ENCODE measurements at regions not wholly inside any gene's neighbourhood (a gene's known extent, or its start where the extent isn't known, plus 50 kb on each side); places are given as distances from the start of the nearest gene placed in this dataset.
A peak's percentile ranks its signal among the peaks of the same experiment; 100 is the strongest.
"Not testable (repeated sequence)": the region's sequence is repeated elsewhere in the genome, so short reads cannot be mapped to it uniquely, and the experiment has no call there.

DNA sequence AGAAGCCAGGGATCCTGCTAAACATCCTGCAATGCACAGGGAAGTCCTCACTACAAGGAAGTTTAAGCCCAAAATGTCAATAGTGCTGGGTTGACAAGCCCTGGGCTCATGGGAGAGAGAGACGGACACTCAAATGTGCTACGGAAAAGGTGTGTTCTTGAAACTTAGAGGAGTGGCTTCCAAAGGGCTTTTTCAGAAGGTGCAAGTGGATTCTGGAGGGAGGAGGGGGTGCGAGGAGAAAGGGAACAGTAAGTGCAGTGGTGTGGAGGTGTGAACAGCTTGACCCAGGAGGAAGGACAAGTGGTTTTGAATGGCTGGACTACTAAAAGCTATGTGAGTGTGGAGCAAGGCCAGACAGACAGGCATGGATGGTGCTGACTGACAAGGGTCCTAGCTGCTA is 50.4 kb upstream of the CECR2 start:
- DNase-seq (ENCODE audit: low spot score) = no peak

- no peak for DNase-seq (ENCODE audit: low spot score)
These were observed 54.0 kb upstream of the CECR2 start for GRCh38 chr22:17315310-17315709.

GRCh38 chr22:17314487-17314886 is 54.8 kb upstream of the CECR2 start:
- DNase-seq (ENCODE audit: low spot score) = no peak

DNA sequence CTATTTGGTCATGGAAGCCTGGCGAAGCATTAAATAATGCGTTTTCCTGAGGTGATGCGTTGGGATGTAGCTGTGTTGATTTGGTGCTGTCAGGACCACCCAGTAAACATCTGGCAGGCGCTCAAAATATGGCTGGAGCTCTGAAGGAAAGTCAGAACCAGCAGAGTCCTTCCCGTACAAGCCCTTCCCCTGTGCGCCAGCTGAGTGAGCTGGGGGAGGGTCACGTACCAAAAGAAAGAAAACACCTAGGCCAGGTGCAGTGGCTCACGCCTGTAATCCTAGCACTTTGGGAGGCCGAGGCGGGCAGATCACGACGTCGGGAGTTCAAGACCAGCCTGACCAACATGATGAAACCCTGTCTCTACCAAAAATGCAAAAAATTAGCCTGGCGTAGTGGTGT is 55.6 kb upstream of the CECR2 start:
- no peak for DNase-seq (ENCODE audit: low spot score)

GRCh38 chr22:17307566-17307965 is 61.7 kb upstream of the CECR2 start:
- no peak for DNase-seq (ENCODE audit: low spot score)

DNA sequence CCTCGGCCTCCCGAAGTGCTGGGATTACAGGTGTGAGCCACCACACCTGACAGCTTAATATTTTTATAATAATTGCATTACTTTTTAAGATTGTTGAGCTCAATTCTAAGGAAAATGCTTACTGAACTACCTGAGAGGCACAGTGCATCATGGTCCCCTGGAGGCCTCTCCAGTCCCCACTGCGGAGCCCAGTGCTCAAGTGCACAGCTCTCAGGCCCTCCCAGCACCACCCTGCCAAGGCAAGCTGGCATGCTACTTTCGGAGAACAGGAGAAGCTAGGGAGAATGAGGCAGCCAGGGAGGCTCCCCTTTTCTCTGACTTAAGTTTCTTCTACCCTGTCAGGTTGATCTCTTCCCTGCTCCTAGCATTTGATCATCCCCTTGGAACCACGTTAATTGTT is 64.2 kb upstream of the CECR2 start:
- no peak for DNase-seq (ENCODE audit: low spot score)

- no peak for DNase-seq (ENCODE audit: low spot score)
These were observed 65.2 kb upstream of the CECR2 start for GRCh38 chr22:17303840-17304779.

DNA sequence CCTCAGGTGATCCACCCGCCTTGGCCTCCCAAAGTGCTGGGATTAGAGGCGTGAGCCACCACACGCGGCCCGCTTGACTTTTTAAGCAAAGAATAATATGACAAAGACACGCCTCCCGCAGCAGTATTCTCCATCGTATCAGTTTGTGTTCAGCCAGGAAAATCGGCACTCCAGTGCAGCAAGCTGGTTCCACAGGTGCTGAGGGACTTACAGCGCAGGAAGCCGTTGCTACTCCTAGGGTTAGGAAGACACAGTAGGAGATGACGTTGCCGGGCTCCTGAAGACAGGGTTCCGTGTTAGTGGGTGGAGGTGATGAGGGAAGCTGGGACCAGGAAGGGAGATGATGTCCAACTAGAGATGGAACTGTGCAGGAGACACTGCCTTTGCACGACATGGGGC is 65.8 kb upstream of the CECR2 start:
- no peak for DNase-seq (ENCODE audit: low spot score)

DNA sequence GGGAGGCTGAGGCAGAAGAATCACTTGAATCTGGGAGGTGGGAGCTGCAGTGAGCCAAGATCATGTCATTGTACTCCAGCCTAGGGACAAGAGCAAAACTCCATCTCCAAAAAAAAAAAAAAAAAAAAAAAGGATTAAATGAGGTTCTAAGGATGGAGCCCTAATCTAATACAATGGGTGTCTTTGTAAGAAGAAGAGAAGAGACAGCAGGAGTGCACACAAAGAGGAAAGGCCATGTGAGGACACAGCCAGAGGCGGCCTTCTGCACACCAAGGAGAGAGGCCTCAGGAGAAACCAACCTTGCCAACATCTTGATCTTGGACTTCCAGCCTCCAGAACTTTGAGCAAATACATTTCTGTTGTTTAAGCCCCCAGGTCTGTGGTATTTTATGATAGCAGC is 66.6 kb upstream of the CECR2 start:
- DNase-seq (ENCODE audit: low spot score) = no peak

DNA sequence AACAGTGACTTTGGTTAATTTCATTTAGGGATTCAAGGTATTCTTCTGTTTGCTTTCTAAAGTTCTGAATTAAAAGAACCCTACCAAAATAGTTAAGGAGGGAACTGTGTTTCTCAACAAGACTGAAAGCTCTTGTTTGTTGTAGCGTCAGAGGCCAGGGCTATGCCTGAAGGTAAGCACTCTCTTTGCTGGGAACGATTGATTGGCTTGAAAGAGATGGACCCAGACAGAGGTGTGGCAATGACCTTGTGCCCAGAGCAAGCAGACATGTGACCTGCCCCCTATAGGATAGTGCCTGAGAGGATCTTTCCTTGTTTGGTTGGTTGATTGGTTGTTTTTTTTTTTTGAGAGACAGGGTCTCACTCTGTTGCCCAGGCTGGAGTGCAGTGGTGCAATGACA is 68.3 kb upstream of the CECR2 start:
- no peak for DNase-seq (ENCODE audit: low spot score)

GRCh38 chr22:17298805-17299502 is 70.3 kb upstream of the CECR2 start:
- not testable (repeated sequence) for DNase-seq (ENCODE audit: low spot score)

- peak; percentile 0 for DNase-seq (ENCODE audit: low spot score)
These were observed 66.4 kb upstream of the ADA2 start for GRCh38 chr22:17285656-17286055.

- DNase-seq (ENCODE audit: low spot score) = no peak
These were observed 65.7 kb upstream of the ADA2 start for GRCh38 chr22:17284888-17285287.

DNA sequence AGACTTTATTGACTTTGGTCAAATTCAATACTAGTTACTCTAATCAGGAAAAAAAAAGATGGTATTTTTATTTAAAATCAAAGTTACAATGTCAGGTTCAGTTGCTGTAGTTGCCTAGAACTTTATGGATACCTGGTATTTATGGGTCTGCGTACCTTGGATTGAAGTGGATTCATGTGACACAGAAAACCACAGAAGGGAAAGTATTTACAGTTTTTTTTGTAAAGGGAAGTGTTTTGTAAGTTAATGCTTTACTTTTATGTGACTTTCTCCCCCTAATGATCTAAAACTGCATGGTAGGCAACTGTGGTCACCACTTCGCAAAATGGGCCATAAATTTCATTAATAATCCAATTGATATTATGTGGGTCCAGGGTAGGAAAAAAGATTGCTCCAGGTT is 65.2 kb upstream of the ADA2 start:
- no peak for DNase-seq (ENCODE audit: low spot score)

GRCh38 chr22:17283865-17284264 is 64.6 kb upstream of the ADA2 start:
- not testable (repeated sequence) for DNase-seq (ENCODE audit: low spot score)

DNA sequence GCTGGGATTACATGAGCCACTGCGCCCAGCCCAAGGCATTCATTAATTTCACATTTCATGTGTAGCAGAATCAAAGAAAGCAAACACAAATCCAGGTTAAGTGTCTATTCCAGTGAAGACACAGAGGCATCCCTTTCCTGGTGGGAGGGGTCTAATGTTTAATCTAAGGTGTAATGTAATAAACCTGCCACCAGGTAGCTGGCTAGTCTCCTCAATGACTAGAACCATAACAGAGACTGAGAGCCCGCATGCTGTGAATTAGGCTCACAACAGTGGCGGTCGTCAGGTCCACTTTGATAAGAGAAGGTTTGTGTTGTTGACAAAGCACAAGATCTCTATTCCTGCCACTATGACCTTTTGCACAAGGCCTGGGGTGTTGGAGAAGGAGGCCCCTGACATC is 64.2 kb upstream of the ADA2 start:
- no peak for DNase-seq (ENCODE audit: low spot score)

- no peak for DNase-seq (ENCODE audit: low spot score)
These were observed 62.2 kb upstream of the ADA2 start for GRCh38 chr22:17281440-17281841.

DNA sequence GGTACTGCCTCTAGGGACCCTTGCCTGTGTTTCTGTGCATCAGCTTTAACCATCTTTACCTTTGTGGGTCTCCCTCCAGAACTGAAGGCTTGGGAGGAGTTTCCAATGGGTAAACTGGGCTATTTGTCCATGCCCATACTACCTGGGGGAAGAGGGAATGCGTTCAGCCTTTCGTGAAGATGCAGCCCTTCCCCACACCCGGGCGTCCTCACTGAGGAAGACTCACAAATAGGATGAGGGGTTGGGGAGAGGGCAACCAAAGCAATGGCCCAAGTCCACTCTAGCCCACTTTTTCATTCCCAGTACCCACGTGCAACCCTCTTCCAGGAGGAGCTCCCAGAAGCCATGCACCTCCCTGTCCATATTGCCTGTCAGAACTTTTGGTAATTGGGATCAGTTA is 61.8 kb upstream of the ADA2 start:
- no peak for DNase-seq (ENCODE audit: low spot score)

DNA sequence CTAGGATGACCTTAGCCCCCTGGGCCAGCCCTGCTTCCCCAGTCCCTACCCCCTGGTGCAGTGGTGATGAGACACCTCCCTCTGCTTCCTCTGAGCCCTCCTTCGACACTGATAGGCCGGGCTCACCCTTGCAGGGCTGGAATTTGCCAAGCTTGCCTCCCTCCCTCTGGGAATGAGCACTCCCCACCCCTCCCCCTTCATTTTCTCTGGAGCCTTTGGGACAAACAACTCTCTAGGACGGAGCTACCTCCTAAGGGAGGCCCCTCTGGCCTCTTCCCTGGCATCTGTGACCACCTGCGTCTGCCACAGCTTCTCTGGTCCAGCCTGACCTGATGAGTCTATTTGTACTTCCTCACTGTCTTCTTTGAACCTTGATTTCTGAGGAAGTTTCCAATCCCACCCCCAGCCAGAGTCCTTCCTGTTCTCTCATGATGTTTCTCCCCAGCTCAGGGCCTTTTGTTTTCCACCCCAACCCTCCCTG is 53.3 kb upstream of the ADA2 start:
- no peak for DNase-seq (ENCODE audit: low spot score)

- no peak for DNase-seq (ENCODE audit: low spot score)
These were observed 52.6 kb upstream of the ADA2 start for GRCh38 chr22:17271711-17272451.

- no peak for DNase-seq (ENCODE audit: low spot score)
These were observed 50.5 kb upstream of the ADA2 start for GRCh38 chr22:17269607-17270261.

DNA sequence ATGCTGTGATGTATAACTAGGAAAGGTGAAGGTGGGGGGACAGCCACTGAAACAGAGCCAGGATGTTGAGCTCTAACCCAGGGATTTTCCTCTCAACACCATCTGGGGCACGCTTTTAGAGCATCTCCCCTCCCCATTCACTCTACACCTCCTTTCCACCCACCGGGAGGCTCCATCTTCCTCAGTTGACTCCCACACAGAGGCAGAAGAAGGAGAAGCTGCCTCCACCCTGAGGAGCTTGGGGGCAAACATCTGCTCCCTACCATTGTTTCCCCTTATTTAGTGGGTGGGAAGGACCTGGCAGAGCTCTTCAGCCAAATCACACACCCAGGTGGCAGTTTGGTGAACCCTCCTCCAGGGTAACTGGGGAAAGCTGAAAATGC is 50.0 kb upstream of the ADA2 start:
- no peak for DNase-seq (ENCODE audit: low spot score)

All from H4 (cell line).